Sigmoid colon (tissue), 6 donors: ENCODE measurements at regions not wholly inside any gene's neighbourhood (a gene's known extent, or its start where the extent isn't known, plus 50 kb on each side); places are given as distances from the start of the nearest gene placed in this dataset.

Source experiments
- DNase-seq: peaks from one replicate; pipeline ENCODE4 v3.0.0-alpha.2; 2019
- H3K27ac ChIP-seq, 4 donors: fragments of 200-600 bp; sonication (generic); one replicate each; pipeline ENCODE4 v1.5.1; 2016 to 2019; ENCODE audit warnings: mild to moderate bottlenecking in 1 of 4
- H3K27me3 ChIP-seq, 3 donors: fragments of 200-600 bp; sonication (generic); one replicate each; pipeline ENCODE4 v1.5.1; 2019; ENCODE audit warnings: mild to moderate bottlenecking in 1 of 3
- H3K36me3 ChIP-seq, 4 donors: fragments of 200-600 bp; sonication (generic); one replicate each; pipeline ENCODE4 v1.5.1; 2016 to 2019
- H3K4me1 ChIP-seq, 4 donors: fragments of 200-600 bp; sonication (generic); one replicate each; pipeline ENCODE4 v1.5.1; 2017 to 2019
- H3K4me3 ChIP-seq, 4 donors: fragments of 200-600 bp; sonication (generic); one replicate each; pipeline ENCODE4 v1.5.1; 2017 to 2019; ENCODE audit warnings: mild to moderate bottlenecking in 2 of 4, moderate library complexity in 1 of 4
- H3K9me3 ChIP-seq, 4 donors: fragments of 200-600 bp in 3 of 4; sonication (generic) in 3 of 4; one replicate each; pipeline versions ENCODE4 v1.5.1 to v1.6.1; 2013 to 2019
- CTCF ChIP-seq, 4 experiments: fragments of 450-650 bp in 3 of 4; fragments of 200-600 bp in 1 of 4; IDR thresholded peaks; one replicate each; pipeline ENCODE4 v1.5.1; 2016 to 2019; ENCODE audit warnings: antibody characterized with exemption in 4 of 4, mild to moderate bottlenecking in 3 of 4, moderate library complexity in 2 of 4
- EP300 ChIP-seq, 4 donors: sonication (generic); formaldehyde crosslinking; IDR thresholded peaks; one replicate each; pipeline ENCODE4 v1.6.1; 2017; ENCODE audit warnings: antibody characterized with exemption in 4 of 4
- POLR2A ChIP-seq, 2 donors: fragments of 450-650 bp; IDR thresholded peaks; one replicate each; pipeline ENCODE4 v1.6.1; 2016; ENCODE audit warnings: antibody characterized with exemption in 2 of 2, mild to moderate bottlenecking in 2 of 2, moderate library complexity in 2 of 2
- POLR2AphosphoS5 ChIP-seq, 4 donors: sonication (generic); formaldehyde crosslinking; IDR thresholded peaks; one replicate each; pipeline ENCODE4 v1.6.1; 2017; ENCODE audit warnings: antibody characterized with exemption in 4 of 4
- WGBS, 2 donors: extraction: QIAGEN DNeasy Blood & Tissue Kit; methylation state at CpG; one replicate each; pipeline ENCODE4 v1.1.7; 2013; 5-methylcytosine and 5-hydroxymethylcytosine counted together
- intact Hi-C: fragments of 100-400 bp; cut with DNase I; formaldehyde crosslinking; loops from one replicate; pipeline ENCODE4 v1.15.1; 2023
- donor health status: healthy with polysubstance abuse.
- donor health status: healthy.

GRCh38 chr4:165793236-165793635, 79.8 kb upstream of the TLL1 start:
- H3K27me3 ChIP-seq: no peaks in the 10 kb centered on the region
- no peak overlapping the region for H3K4me3 ChIP-seq
- DNase-seq: no peak
- H3K9me3 ChIP-seq: no peaks in the 10 kb centered on the region
- H3K36me3 ChIP-seq: no peaks in the 10 kb centered on the region
- intact Hi-C loops: no loop called here
- peaks cover 0 to 12% (median 8%) of the 10 kb centered on the region in 4 donors for H3K4me1 ChIP-seq
- no peak overlapping the region for H3K27ac ChIP-seq
- 64 to 86% methylated on average over 2 of the region's 2 CpGs for WGBS, 2 donors
- TF ChIP-seq POLR2AphosphoS5 (IDR thresholded peaks at IDR 0.05) (no peak), POLR2A (IDR thresholded peaks at IDR 0.05) (no peak), CTCF (IDR thresholded peaks at IDR 0.05) (no peak), EP300 (IDR thresholded peaks at IDR 0.05) (no peak)

- Histone ChIP-seq H3K9me3 (no peaks in the 10 kb centered on the region), H3K36me3 (no peaks in the 10 kb centered on the region), H3K4me1 (no peaks in the 10 kb centered on the region), H3K27ac (no peak overlapping the region), H3K27me3 (no peaks in the 10 kb centered on the region), H3K4me3 (no peak overlapping the region)
- DNase-seq: no peak
- intact Hi-C loops: no loop called here
- no peak for TF ChIP-seq POLR2AphosphoS5 (IDR thresholded peaks at IDR 0.05)
- no peak for TF ChIP-seq CTCF (IDR thresholded peaks at IDR 0.05)
- no peak for TF ChIP-seq EP300 (IDR thresholded peaks at IDR 0.05)
- no peak for TF ChIP-seq POLR2A (IDR thresholded peaks at IDR 0.05)
Observed at GRCh38 chr4:165794834-165795233, 78.2 kb upstream of the TLL1 start.

- Histone ChIP-seq H3K9me3 (no peaks in the 10 kb centered on the region), H3K27ac (no peak overlapping the region), H3K36me3 (no peaks in the 10 kb centered on the region), H3K4me1 (no peaks in the 10 kb centered on the region), H3K4me3 (no peak overlapping the region), H3K27me3 (no peaks in the 10 kb centered on the region)
- intact Hi-C loops: no loop called here
- 95 to 96% methylated on average over 28 of the region's 28 CpGs for WGBS, 2 donors
- TF ChIP-seq POLR2A (IDR thresholded peaks at IDR 0.05) (no peak), CTCF (IDR thresholded peaks at IDR 0.05) (no peak), POLR2AphosphoS5 (IDR thresholded peaks at IDR 0.05) (no peak), EP300 (IDR thresholded peaks at IDR 0.05) (no peak)
- DNase-seq: no peak
Observed at GRCh38 chr4:165799384-165799815, 73.6 kb upstream of the TLL1 start.

GRCh38 chr4:165802452-165802851, 70.6 kb upstream of the TLL1 start:
- TF ChIP-seq POLR2A (IDR thresholded peaks at IDR 0.05): no peak
- TF ChIP-seq POLR2AphosphoS5 (IDR thresholded peaks at IDR 0.05): no peak
- no peak for TF ChIP-seq CTCF (IDR thresholded peaks at IDR 0.05)
- TF ChIP-seq EP300 (IDR thresholded peaks at IDR 0.05): no peak
- DNase-seq: no peak
- intact Hi-C loops: no loop called here
- Histone ChIP-seq H3K9me3 (no peaks in the 10 kb centered on the region), H3K4me1 (no peaks in the 10 kb centered on the region), H3K27me3 (no peaks in the 10 kb centered on the region), H3K36me3 (no peaks in the 10 kb centered on the region), H3K27ac (no peak overlapping the region), H3K4me3 (no peak overlapping the region)
- WGBS, 2 donors: 69 to 83% methylated on average over 2 of the region's 2 CpGs

GRCh38 chr4:165803005-165803404, 70.0 kb upstream of the TLL1 start:
- no peaks in the 10 kb centered on the region for H3K4me1 ChIP-seq
- intact Hi-C loops: no loop called here
- no peaks in the 10 kb centered on the region for H3K36me3 ChIP-seq
- no peaks in the 10 kb centered on the region for H3K9me3 ChIP-seq
- no peak overlapping the region for H3K4me3 ChIP-seq
- TF ChIP-seq POLR2A (IDR thresholded peaks at IDR 0.05): no peak
- TF ChIP-seq POLR2AphosphoS5 (IDR thresholded peaks at IDR 0.05): no peak
- no peak for TF ChIP-seq CTCF (IDR thresholded peaks at IDR 0.05)
- no peak for TF ChIP-seq EP300 (IDR thresholded peaks at IDR 0.05)
- DNase-seq: no peak
- no peak overlapping the region for H3K27ac ChIP-seq
- H3K27me3 ChIP-seq: no peaks in the 10 kb centered on the region
